PC-9 (cell line): ENCODE measurements at regions not wholly inside any gene's neighbourhood (a gene's known extent, or its start where the extent isn't known, plus 50 kb on each side); places are given as distances from the start of the nearest gene placed in this dataset.

ENCODE experiments used
- CTCF ChIP-seq: fragments of 200-600 bp; sonication (generic); conservative IDR thresholded peaks from 2 replicates; pipeline ENCODE4 v1.6.1; 2017; ENCODE audit warnings: mixed run types, antibody characterized with exemption, mild to moderate bottlenecking, moderate library complexity
- EZH2 ChIP-seq: fragments of 200-600 bp; sonication (generic); IDR thresholded peaks from 2 replicates; pipeline ENCODE4 v1.8.0; 2017; ENCODE audit warnings: antibody characterized with exemption, low read depth

GRCh38 chr13:81377921-81378320, 1037.0 kb upstream of the SPRY2 start:
- TF ChIP-seq EZH2 (no peak), CTCF (no peak)
